NB4 (cell line): ENCODE measurements at regions not wholly inside any gene's neighbourhood (a gene's known extent, or its start where the extent isn't known, plus 50 kb on each side); places are given as distances from the start of the nearest gene placed in this dataset.

ENCODE experiments used
- DNase-seq: peaks from one replicate; pipeline ENCODE4 v3.0.0; 2010; ENCODE audit warnings: low read depth
- H3K4me3 ChIP-seq: one replicate; pipeline ENCODE4 v1.5.1; 2011; ENCODE audit warnings: mild to moderate bottlenecking, low read depth, low read length, moderate library complexity
- CTCF ChIP-seq: IDR thresholded peaks from one replicate; pipeline ENCODE4 v1.5.1; 2012; ENCODE audit warnings: low read depth, low read length
- MYC ChIP-seq: IDR thresholded peaks from 2 replicates; pipeline ENCODE4 v1.6.1; 2011; ENCODE audit warnings: low read depth, low read length
- POLR2A ChIP-seq: IDR thresholded peaks from 2 replicates; pipeline ENCODE4 v1.6.1; 2011; ENCODE audit warnings: mild to moderate bottlenecking; ENCODE audit not compliant: insufficient read length; ENCODE audit errors: extremely low read depth
- TF ChIP-seq, protein P1 (sequence below): IDR thresholded peaks from 2 replicates; pipeline ENCODE4 v1.6.1; 2011; ENCODE audit warnings: low read depth, low read length

- no peak for DNase-seq
- H3K4me3 ChIP-seq: no peak overlapping the region
- TF ChIP-seq MYC (no peak), POLR2A (no peak), CTCF (no peak)
- TF ChIP-seq, protein P1, sequence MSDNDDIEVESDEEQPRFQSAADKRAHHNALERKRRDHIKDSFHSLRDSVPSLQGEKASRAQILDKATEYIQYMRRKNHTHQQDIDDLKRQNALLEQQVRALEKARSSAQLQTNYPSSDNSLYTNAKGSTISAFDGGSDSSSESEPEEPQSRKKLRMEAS: no peak
Observed at GRCh38 chr4:178966644-178967043, 1524.4 kb upstream of the AGA start.

GRCh38 chr4:178970433-178971140 is 1528.3 kb upstream of the AGA start:
- TF ChIP-seq POLR2A (no peak), CTCF (no peak), MYC (no peak)
- TF ChIP-seq, protein P1: no peak
- H3K4me3 ChIP-seq: no peak overlapping the region
- DNase-seq: no peak

DNA sequence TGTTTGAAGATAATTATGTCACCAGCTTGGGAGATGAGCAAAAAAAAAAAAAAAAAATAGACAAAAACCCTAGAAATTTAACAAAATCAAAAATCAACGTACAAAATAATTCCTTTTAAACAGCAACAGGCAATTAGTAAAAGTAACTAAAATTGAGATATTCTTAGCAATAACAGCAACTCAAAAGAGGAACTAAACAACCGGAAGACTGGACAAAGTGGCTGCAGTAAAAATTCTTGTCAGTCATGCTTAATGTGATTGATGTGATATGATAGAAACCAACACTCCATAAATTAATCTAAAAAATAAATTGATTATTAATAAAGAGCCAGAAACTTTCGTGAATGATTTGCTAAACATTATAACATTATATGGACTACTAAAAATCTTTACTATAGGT is 1534.6 kb upstream of the AGA start:
- TF ChIP-seq MYC (no peak), POLR2A (no peak)
- TF ChIP-seq, protein P1: no peak
- DNase-seq: peak; percentile 7

DNA sequence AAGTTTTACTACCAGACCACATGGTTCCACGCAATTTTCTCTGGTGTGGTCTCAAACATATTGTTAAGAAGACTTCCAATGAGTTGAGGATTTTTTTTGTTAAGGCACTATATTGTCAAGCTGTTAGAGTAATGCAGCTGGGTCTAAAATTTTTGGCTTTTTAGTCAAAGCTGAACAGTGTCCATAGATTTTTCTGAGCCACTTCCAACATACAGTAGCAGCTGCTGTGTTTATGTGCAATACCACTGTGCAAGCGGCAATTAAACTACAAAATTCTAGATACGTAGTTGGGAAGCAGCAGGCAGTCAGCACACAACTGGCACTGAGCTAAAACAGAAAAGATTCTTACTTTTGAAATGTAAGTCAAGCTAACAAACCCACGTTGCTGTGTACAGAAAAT is 1551.1 kb upstream of the AGA start:
- H3K4me3 ChIP-seq: no peak overlapping the region
- DNase-seq: no peak
- TF ChIP-seq, protein P1: no peak
- TF ChIP-seq CTCF (no peak), POLR2A (no peak), MYC (no peak)

More for the DNA sequence above, 1534.6 kb upstream of the AGA start:
- H3K4me3 ChIP-seq: no peak overlapping the region

DNA sequence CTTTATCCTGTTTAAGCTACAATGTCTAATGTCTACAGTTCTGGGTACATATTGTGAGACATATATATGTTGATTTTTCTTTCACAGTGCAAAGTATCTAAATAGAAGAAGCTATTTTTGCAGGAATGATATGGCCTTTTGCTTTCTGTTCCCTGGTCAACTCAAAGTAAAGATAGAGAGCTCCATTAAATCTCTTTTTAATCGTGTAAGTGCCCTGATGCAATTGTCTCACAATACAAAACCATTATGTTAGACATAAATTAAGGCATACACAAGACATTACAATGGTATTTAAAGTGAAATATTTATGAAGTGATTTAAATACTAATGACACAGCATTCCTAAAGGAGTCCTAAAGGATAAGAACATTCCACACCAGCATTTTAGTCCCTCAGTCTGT is 1559.7 kb upstream of the AGA start:
- no peak for DNase-seq
- H3K4me3 ChIP-seq: no peak overlapping the region
- TF ChIP-seq MYC: no peak
- TF ChIP-seq, protein P1: no peak
- no peak for TF ChIP-seq POLR2A
- no peak for TF ChIP-seq CTCF

DNA sequence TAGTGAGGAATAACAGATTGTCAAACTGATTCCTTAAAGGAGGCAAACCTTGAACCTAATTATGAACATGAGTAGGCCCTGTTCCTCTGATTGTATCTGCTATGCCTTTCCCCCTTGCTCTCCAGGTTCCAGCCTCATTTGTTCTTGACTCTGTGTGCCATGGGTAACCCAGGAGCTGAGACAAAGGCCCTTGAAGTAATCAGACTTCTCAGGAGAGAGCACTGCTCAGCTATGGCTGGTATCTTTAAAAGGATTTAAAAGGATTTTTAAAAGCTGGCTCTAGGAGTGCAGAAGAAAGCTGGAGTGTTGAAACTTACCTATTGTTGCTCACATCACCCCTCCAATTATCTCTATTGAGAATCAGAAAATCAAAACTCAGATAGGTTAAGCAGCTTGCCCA is 1565.5 kb upstream of the AGA start:
- TF ChIP-seq CTCF: no peak
- no peak for TF ChIP-seq MYC
- TF ChIP-seq POLR2A: no peak
- TF ChIP-seq, protein P1: no peak
- DNase-seq: no peak
- H3K4me3 ChIP-seq: no peak overlapping the region
